HG02571 (cell line): ENCODE measurements at regions not wholly inside any gene's neighbourhood (a gene's known extent, or its start where the extent isn't known, plus 50 kb on each side); places are given as distances from the start of the nearest gene placed in this dataset.

Source experiments
- ATAC-seq: cut with Tn5 transposase; IDR thresholded peaks from one replicate; pipeline ENCODE4 v1.9.1; 2021; ENCODE audit warnings: mild to moderate bottlenecking, moderate library complexity; ENCODE audit not compliant: unreplicated experiment

- no peak for ATAC-seq
Measured at GRCh38 chr2:158049129-158049855, 52.4 kb upstream of the UPP2 start.

GRCh38 chr2:158048327-158048726, 53.3 kb upstream of the UPP2 start:
- no peak for ATAC-seq

- no peak for ATAC-seq
Measured at GRCh38 chr2:158047156-158047611, 54.5 kb upstream of the UPP2 start.

GRCh38 chr2:158046121-158046880, 55.4 kb upstream of the UPP2 start:
- ATAC-seq, result no peak

- ATAC-seq, result no peak
Measured at GRCh38 chr2:158045362-158045761, 56.3 kb upstream of the UPP2 start.

- ATAC-seq, result no peak
Measured at GRCh38 chr2:158043181-158043948, 58.3 kb upstream of the UPP2 start.

GRCh38 chr2:158042666-158043065, 59.0 kb upstream of the UPP2 start:
- no peak for ATAC-seq

- ATAC-seq, result no peak
Measured at GRCh38 chr2:158042245-158042644, 59.4 kb upstream of the UPP2 start.

- ATAC-seq, result no peak
Measured at GRCh38 chr2:158041400-158041799, 60.3 kb upstream of the UPP2 start.

- ATAC-seq, result no peak
Measured at GRCh38 chr2:158038901-158039300, 62.8 kb upstream of the UPP2 start.

GRCh38 chr2:158034198-158034866, 67.3 kb upstream of the UPP2 start:
- ATAC-seq, result peak; percentile 65

GRCh38 chr2:158031371-158031770, 70.3 kb upstream of the UPP2 start:
- ATAC-seq, result no peak

GRCh38 chr2:158025255-158025996, 76.2 kb upstream of the UPP2 start:
- no peak for ATAC-seq

GRCh38 chr2:158024288-158024898, 77.3 kb upstream of the UPP2 start:
- ATAC-seq, result no peak

- ATAC-seq, result no peak
Measured at GRCh38 chr2:158022888-158023287, 78.8 kb upstream of the UPP2 start.

- ATAC-seq, result no peak
Measured at GRCh38 chr2:158021226-158021625, 80.5 kb upstream of the UPP2 start.

GRCh38 chr2:158015428-158016076, 86.1 kb upstream of the UPP2 start:
- no peak for ATAC-seq

GRCh38 chr2:158013891-158014290, 87.8 kb upstream of the UPP2 start:
- ATAC-seq, result no peak

GRCh38 chr2:158011055-158011771, 90.5 kb upstream of the UPP2 start:
- ATAC-seq, result no peak
